WI38 (cell line): ENCODE measurements at regions not wholly inside any gene's neighbourhood (a gene's known extent, or its start where the extent isn't known, plus 50 kb on each side); places are given as distances from the start of the nearest gene placed in this dataset.

Experiments
- H3K4me3 ChIP-seq: 2 replicates; pipeline ENCODE4 v1.5.1; 2011; ENCODE audit warnings: low read depth, mild to moderate bottlenecking, control low read depth, low read length
- CTCF ChIP-seq: IDR thresholded peaks from 2 replicates; pipeline ENCODE4 v1.5.1; 2012; ENCODE audit warnings: low read depth, mild to moderate bottlenecking, control low read depth, low read length

- no peak overlapping the region for H3K4me3 ChIP-seq
- no peak for TF ChIP-seq CTCF
Observed at GRCh38 chr13:53778937-53779336, 750.3 kb downstream of the OLFM4 start.

DNA sequence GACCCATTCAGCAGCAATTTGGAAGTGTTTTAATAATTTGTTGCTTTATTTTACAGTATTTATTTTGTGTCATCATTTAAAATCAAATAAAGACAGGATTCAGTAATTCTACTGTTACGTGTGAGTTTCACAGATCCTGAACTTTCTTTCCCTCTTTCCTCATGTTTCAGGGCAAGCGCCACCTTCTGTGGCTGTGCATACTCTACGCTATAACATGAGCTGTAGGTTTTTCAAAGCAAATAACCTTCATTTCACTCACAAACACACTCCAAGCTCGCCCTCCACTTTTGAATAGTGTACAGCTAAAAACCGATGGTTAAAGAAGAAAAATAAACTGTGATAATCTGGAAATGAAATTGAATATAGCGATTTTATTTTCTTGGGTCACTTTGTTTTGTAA, 753.3 kb downstream of the OLFM4 start:
- TF ChIP-seq CTCF = no peak
- no peak overlapping the region for H3K4me3 ChIP-seq

DNA sequence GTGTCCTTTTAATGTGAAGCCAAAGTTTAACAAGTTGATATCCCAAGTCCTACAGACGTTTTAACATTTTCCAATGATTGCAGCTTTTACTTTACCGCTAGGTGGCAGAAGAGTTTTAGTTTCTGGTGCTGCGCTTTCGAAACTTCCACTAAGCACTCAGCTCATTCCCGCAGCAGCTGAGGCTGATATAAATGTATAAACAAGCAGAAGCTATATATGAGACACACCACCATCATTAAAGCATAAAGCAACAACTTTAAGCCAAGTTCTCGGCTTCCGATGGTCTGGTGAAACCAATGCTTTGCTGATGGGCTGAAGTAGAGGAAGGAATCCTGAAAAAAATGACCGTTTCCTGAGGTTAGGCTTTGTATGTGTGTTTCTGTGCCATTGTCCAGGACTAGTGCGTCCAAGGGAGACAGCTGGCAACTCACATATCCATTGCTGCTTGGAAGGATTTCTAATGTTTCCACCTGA, 753.9 kb downstream of the OLFM4 start:
- no peak overlapping the region for H3K4me3 ChIP-seq
- 0 out of 2 replicates have a peak, but pooled peaks have one; percentile 6 for TF ChIP-seq CTCF

GRCh38 chr13:53783471-53783870, 754.9 kb downstream of the OLFM4 start:
- TF ChIP-seq CTCF = no peak
- no peak overlapping the region for H3K4me3 ChIP-seq

- TF ChIP-seq CTCF = no peak
Observed at GRCh38 chr13:53788286-53788685, 759.7 kb downstream of the OLFM4 start.

GRCh38 chr13:53800011-53800410, 771.4 kb downstream of the OLFM4 start:
- no peak overlapping the region for H3K4me3 ChIP-seq
- TF ChIP-seq CTCF = no peak

More at GRCh38 chr13:53788286-53788685, 759.7 kb downstream of the OLFM4 start:
- H3K4me3 ChIP-seq = no peak overlapping the region

GRCh38 chr13:53807251-53807834, 778.7 kb downstream of the OLFM4 start:
- TF ChIP-seq CTCF = no peak
- no peak overlapping the region for H3K4me3 ChIP-seq
